ENCODE measurements at regions not wholly inside any gene's neighbourhood (a gene's known extent, or its start where the extent isn't known, plus 50 kb on each side); places are given as distances from the start of the nearest gene placed in this dataset.

DNA sequence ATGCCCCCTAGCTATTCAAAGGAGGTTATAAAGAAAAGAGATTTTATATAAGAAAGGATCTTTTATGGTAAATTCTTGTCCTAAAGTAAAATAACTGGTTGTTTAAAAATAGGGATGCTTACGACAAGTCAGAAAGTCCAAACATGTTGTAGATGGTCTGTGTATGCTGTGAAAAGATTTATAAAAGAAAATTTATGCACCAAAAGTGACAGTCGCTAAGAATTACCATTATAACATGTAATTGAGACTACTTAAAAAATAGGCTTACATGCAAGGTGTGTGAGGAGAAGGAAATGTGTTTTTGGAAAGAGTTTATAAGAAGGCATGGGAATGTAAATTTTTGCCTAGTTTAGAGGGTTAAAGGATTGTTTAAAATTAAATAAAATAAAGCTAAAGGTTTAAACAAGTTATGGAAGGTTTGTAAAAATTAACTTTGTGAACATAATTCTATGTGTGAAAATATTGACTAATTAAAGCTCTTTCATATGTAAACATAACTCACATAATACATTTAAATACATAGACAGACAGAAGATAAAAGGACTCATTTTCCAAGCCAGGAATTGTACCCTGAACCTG is 118.5 kb downstream of the LYZL1 start:
- Histone ChIP-seq H3K4me3 (no peak overlapping the region), H3K4me1 (peaks cover 16% of the 10 kb centered on the region; the same call in 2 of the 3 replicates), H3K4me2 (no peak overlapping the region), H3K9me3 (peaks cover 17% of the 10 kb centered on the region; the same call in 2 of the 3 replicates), H3K27ac (no peak overlapping the region)
- POLR2A ChIA-PET: no interaction called here
- peak; percentile 85 for TF ChIP-seq ZFP36 (IDR thresholded peaks at IDR 0.05; ENCODE audit: borderline replicate concordance, partially characterized antibody)
- TF ChIP-seq ZNF302 (CRISPR knock-in tag; IDR thresholded peaks at IDR 0.05): no peak
- TF ChIP-seq, protein P1, sequence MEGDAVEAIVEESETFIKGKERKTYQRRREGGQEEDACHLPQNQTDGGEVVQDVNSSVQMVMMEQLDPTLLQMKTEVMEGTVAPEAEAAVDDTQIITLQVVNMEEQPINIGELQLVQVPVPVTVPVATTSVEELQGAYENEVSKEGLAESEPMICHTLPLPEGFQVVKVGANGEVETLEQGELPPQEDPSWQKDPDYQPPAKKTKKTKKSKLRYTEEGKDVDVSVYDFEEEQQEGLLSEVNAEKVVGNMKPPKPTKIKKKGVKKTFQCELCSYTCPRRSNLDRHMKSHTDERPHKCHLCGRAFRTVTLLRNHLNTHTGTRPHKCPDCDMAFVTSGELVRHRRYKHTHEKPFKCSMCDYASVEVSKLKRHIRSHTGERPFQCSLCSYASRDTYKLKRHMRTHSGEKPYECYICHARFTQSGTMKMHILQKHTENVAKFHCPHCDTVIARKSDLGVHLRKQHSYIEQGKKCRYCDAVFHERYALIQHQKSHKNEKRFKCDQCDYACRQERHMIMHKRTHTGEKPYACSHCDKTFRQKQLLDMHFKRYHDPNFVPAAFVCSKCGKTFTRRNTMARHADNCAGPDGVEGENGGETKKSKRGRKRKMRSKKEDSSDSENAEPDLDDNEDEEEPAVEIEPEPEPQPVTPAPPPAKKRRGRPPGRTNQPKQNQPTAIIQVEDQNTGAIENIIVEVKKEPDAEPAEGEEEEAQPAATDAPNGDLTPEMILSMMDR (IDR thresholded peaks at IDR 0.05): no peak
- TF ChIP-seq SMC3 (IDR thresholded peaks at IDR 0.05): no peak
- no peak for TF ChIP-seq JUNB (IDR thresholded peaks at IDR 0.05)
- no peak for TF ChIP-seq CBX2 (IDR thresholded peaks at IDR 0.05; ENCODE audit: borderline replicate concordance, low read depth)
- TF ChIP-seq CBX8 (IDR thresholded peaks at IDR 0.05): no peak
- no peak for FAIRE-seq
- no peak for ATAC-seq
- DNase-seq (ENCODE audit: low read depth in 1 of 2, low spot score in 1 of 2): peak in 1 of 2 experiments; percentile 14
- WGBS (ENCODE audit: missing lambda C conversion rate): 67% methylated on average over 2 of the region's 2 CpGs
- CTCF ChIA-PET: interaction anchor here (0.7 to 3.7 kb wide), 9 partner anchors 13 to 743 kb away, joined by 3 to 22 read pairs (median 5); no protein-coding TSS in a partner anchor

Measured in A549 (cell line).